Chondrocyte (in vitro differentiated cells): ENCODE measurements at regions not wholly inside any gene's neighbourhood (a gene's known extent, or its start where the extent isn't known, plus 50 kb on each side); places are given as distances from the start of the nearest gene placed in this dataset.
"Not testable (repeated sequence)": the region's sequence is repeated elsewhere in the genome, so short reads cannot be mapped to it uniquely, and the experiment has no call there.

ENCODE experiments used
- DNase-seq: peaks from one replicate; pipeline ENCODE4 v3.0.0; 2021; ENCODE audit warnings: mixed read lengths, low spot score
- H3K27ac Mint-ChIP-seq: one replicate; pipeline ENCODE4 v1.8.0; 2021; ENCODE audit warnings: mild to moderate bottlenecking, moderate library complexity, mixed read lengths; ENCODE audit not compliant: unreplicated experiment
- H3K27me3 Mint-ChIP-seq: 2 replicates; pipeline ENCODE4 v1.8.0; 2021; ENCODE audit warnings: low read depth, mixed read lengths
- H3K36me3 Mint-ChIP-seq: 2 replicates; pipeline ENCODE4 v1.8.0; 2021; ENCODE audit warnings: low read depth, mixed read lengths
- H3K4me1 Mint-ChIP-seq: 2 replicates; pipeline ENCODE4 v1.8.0; 2021; ENCODE audit warnings: low read depth, mild to moderate bottlenecking, mixed read lengths
- H3K4me3 Mint-ChIP-seq: one replicate; pipeline ENCODE4 v1.8.0; 2021; ENCODE audit warnings: mild to moderate bottlenecking, moderate library complexity, mixed read lengths; ENCODE audit not compliant: unreplicated experiment
- H3K9me3 Mint-ChIP-seq: 2 replicates; pipeline ENCODE4 v1.8.0; 2021; ENCODE audit warnings: low read depth, mixed read lengths
- CTCF ChIP-seq: fragments of 200-600 bp; sonication (generic); IDR thresholded peaks from 2 replicates; pipeline ENCODE4 v1.5.0; 2021; ENCODE audit warnings: antibody characterized with exemption, mild to moderate bottlenecking, moderate library complexity

- H3K4me3 Mint-ChIP-seq, result no peak overlapping the region
These were observed 638.5 kb upstream of the MIS18BP1 start for GRCh38 chr14:45891417-45892080.

GRCh38 chr14:45888766-45889285 is 635.8 kb upstream of the MIS18BP1 start:
- not testable (repeated sequence) for H3K27ac Mint-ChIP-seq, H3K4me3 Mint-ChIP-seq, DNase-seq, H3K4me1 Mint-ChIP-seq, H3K36me3 Mint-ChIP-seq, H3K9me3 Mint-ChIP-seq
- peaks cover 32% of the 10 kb centered on the region for H3K27me3 Mint-ChIP-seq

More at GRCh38 chr14:45891417-45892080, 638.5 kb upstream of the MIS18BP1 start:
- H3K36me3 Mint-ChIP-seq, result no peaks in the 10 kb centered on the region
- no peak overlapping the region for H3K27ac Mint-ChIP-seq
- H3K27me3 Mint-ChIP-seq, result peaks cover 32% of the 10 kb centered on the region
- no peak for DNase-seq
- no peaks in the 10 kb centered on the region for H3K9me3 Mint-ChIP-seq
- peaks cover 3% of the 10 kb centered on the region for H3K4me1 Mint-ChIP-seq
- TF ChIP-seq CTCF, result no peak

- H3K27me3 Mint-ChIP-seq, result no peaks in the 10 kb centered on the region
- H3K27ac Mint-ChIP-seq, result no peak overlapping the region
- H3K4me3 Mint-ChIP-seq, result no peak overlapping the region
- TF ChIP-seq CTCF, result no peak
- H3K9me3 Mint-ChIP-seq, result peaks cover 5% of the 10 kb centered on the region
- H3K36me3 Mint-ChIP-seq, result no peaks in the 10 kb centered on the region
- H3K4me1 Mint-ChIP-seq, result no peaks in the 10 kb centered on the region
- no peak for DNase-seq
These were observed 625.0 kb upstream of the MIS18BP1 start for GRCh38 chr14:45877981-45878380.

- Mint-ChIP-seq H3K27ac (no peak overlapping the region), H3K4me1 (no peaks in the 10 kb centered on the region), H3K36me3 (no peaks in the 10 kb centered on the region), H3K9me3 (peaks cover 20% of the 10 kb centered on the region), H3K4me3 (no peak overlapping the region), H3K27me3 (no peaks in the 10 kb centered on the region)
- no peak for DNase-seq
- TF ChIP-seq CTCF, result no peak
These were observed 615.9 kb upstream of the MIS18BP1 start for GRCh38 chr14:45868863-45869262.

GRCh38 chr14:45868377-45868776 is 615.4 kb upstream of the MIS18BP1 start:
- Mint-ChIP-seq H3K4me1 (no peaks in the 10 kb centered on the region), H3K27ac (no peak overlapping the region), H3K4me3 (no peak overlapping the region), H3K36me3 (no peaks in the 10 kb centered on the region), H3K9me3 (peaks cover 20% of the 10 kb centered on the region), H3K27me3 (no peaks in the 10 kb centered on the region)
- no peak for TF ChIP-seq CTCF
- no peak for DNase-seq
